ENCODE measurements at regions not wholly inside any gene's neighbourhood (a gene's known extent, or its start where the extent isn't known, plus 50 kb on each side); places are given as distances from the start of the nearest gene placed in this dataset.

- H3K27me3 ChIP-seq (ENCODE audit: low read depth, low read length), result no peaks in the 10 kb centered on the region
- no peaks in the 10 kb centered on the region for H3K4me1 ChIP-seq (ENCODE audit: control insufficient read depth in 1 of 2, insufficient read depth in 2 of 2, low read length in 2 of 2)
- H3K4me3 ChIP-seq (ENCODE audit: low read depth in 1 of 2, low read length in 2 of 2), result no peak overlapping the region
- no peak overlapping the region for H3K27ac ChIP-seq (ENCODE audit: low read length)
- H3K9me3 ChIP-seq (ENCODE audit: control insufficient read depth in 1 of 2, low read length in 2 of 2), result no peaks in the 10 kb centered on the region
- H3K36me3 ChIP-seq (ENCODE audit: control insufficient read depth in 1 of 2, insufficient read depth in 2 of 2, low read length in 2 of 2), result no peaks in the 10 kb centered on the region
These were observed 197.0 kb upstream of the ACVR2A start for GRCh38 chr2:147647816-147648215.

GRCh38 chr2:147646818-147647468 is 197.9 kb upstream of the ACVR2A start:
- no peaks in the 10 kb centered on the region for H3K36me3 ChIP-seq (ENCODE audit: control insufficient read depth in 1 of 2, insufficient read depth in 2 of 2, low read length in 2 of 2)
- no peak overlapping the region for H3K27ac ChIP-seq (ENCODE audit: low read length)
- H3K9me3 ChIP-seq (ENCODE audit: control insufficient read depth in 1 of 2, low read length in 2 of 2), result no peaks in the 10 kb centered on the region
- no peaks in the 10 kb centered on the region for H3K27me3 ChIP-seq (ENCODE audit: low read depth, low read length)
- no peak overlapping the region for H3K4me3 ChIP-seq (ENCODE audit: low read depth in 1 of 2, low read length in 2 of 2)
- no peaks in the 10 kb centered on the region for H3K4me1 ChIP-seq (ENCODE audit: control insufficient read depth in 1 of 2, insufficient read depth in 2 of 2, low read length in 2 of 2)

- no peak overlapping the region for H3K27ac ChIP-seq (ENCODE audit: low read length)
- H3K9me3 ChIP-seq (ENCODE audit: control insufficient read depth in 1 of 2, low read length in 2 of 2), result no peaks in the 10 kb centered on the region
- H3K4me3 ChIP-seq (ENCODE audit: low read depth in 1 of 2, low read length in 2 of 2), result no peak overlapping the region
- no peaks in the 10 kb centered on the region for H3K27me3 ChIP-seq (ENCODE audit: low read depth, low read length)
- no peaks in the 10 kb centered on the region for H3K36me3 ChIP-seq (ENCODE audit: control insufficient read depth in 1 of 2, insufficient read depth in 2 of 2, low read length in 2 of 2)
- no peaks in the 10 kb centered on the region for H3K4me1 ChIP-seq (ENCODE audit: control insufficient read depth in 1 of 2, insufficient read depth in 2 of 2, low read length in 2 of 2)
These were observed 200.3 kb upstream of the ACVR2A start for GRCh38 chr2:147644491-147644890.

- Histone ChIP-seq H3K9me3 (ENCODE audit: control insufficient read depth in 1 of 2, low read length in 2 of 2) (no peaks in the 10 kb centered on the region), H3K4me3 (ENCODE audit: low read depth in 1 of 2, low read length in 2 of 2) (no peak overlapping the region), H3K27me3 (ENCODE audit: low read depth, low read length) (no peaks in the 10 kb centered on the region), H3K27ac (ENCODE audit: low read length) (no peak overlapping the region), H3K4me1 (ENCODE audit: control insufficient read depth in 1 of 2, insufficient read depth in 2 of 2, low read length in 2 of 2) (peaks cover 0 to 2% of the 10 kb centered on the region in 2 donors), H3K36me3 (ENCODE audit: control insufficient read depth in 1 of 2, insufficient read depth in 2 of 2, low read length in 2 of 2) (no peaks in the 10 kb centered on the region)
These were observed 202.1 kb upstream of the ACVR2A start for GRCh38 chr2:147642765-147643164.

GRCh38 chr2:147641651-147642050 is 203.2 kb upstream of the ACVR2A start:
- H3K27ac ChIP-seq (ENCODE audit: low read length), result no peak overlapping the region
- H3K36me3 ChIP-seq (ENCODE audit: control insufficient read depth in 1 of 2, insufficient read depth in 2 of 2, low read length in 2 of 2), result no peaks in the 10 kb centered on the region
- H3K27me3 ChIP-seq (ENCODE audit: low read depth, low read length), result no peaks in the 10 kb centered on the region
- no peak overlapping the region for H3K4me3 ChIP-seq (ENCODE audit: low read depth in 1 of 2, low read length in 2 of 2)
- H3K9me3 ChIP-seq (ENCODE audit: control insufficient read depth in 1 of 2, low read length in 2 of 2), result no peaks in the 10 kb centered on the region
- H3K4me1 ChIP-seq (ENCODE audit: control insufficient read depth in 1 of 2, insufficient read depth in 2 of 2, low read length in 2 of 2), result peaks cover 0 to 10% of the 10 kb centered on the region in 2 donors

DNA sequence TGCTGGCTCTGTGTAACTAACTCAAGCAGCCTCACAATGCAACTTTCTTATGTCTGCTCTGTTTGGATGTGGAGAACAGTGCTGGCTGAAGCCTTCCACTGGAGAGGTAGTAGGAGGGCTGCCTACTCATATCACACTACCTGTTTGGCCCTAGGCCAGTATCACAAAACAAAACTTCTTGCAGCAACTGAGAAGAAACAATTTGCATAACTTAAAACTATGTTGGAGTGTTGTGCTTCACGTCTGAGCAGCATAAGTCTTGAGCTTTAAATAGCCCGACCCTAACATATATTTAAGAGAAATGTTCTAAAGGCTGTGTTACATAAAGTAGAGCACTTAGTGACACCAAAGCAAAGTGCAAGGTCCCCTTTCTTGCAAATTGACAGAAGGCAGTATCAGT is 204.9 kb upstream of the ACVR2A start:
- Histone ChIP-seq H3K4me1 (ENCODE audit: control insufficient read depth in 1 of 2, insufficient read depth in 2 of 2, low read length in 2 of 2) (peaks cover 0 to 10% of the 10 kb centered on the region in 2 donors), H3K27ac (ENCODE audit: low read length) (no peak overlapping the region), H3K9me3 (ENCODE audit: control insufficient read depth in 1 of 2, low read length in 2 of 2) (no peaks in the 10 kb centered on the region), H3K36me3 (ENCODE audit: control insufficient read depth in 1 of 2, insufficient read depth in 2 of 2, low read length in 2 of 2) (no peaks in the 10 kb centered on the region), H3K4me3 (ENCODE audit: low read depth in 1 of 2, low read length in 2 of 2) (no peak overlapping the region), H3K27me3 (ENCODE audit: low read depth, low read length) (no peaks in the 10 kb centered on the region)

- H3K4me3 ChIP-seq (ENCODE audit: low read depth in 1 of 2, low read length in 2 of 2), result no peak overlapping the region
- no peaks in the 10 kb centered on the region for H3K9me3 ChIP-seq (ENCODE audit: control insufficient read depth in 1 of 2, low read length in 2 of 2)
These were observed 205.4 kb upstream of the ACVR2A start for GRCh38 chr2:147639386-147639785.

DNA sequence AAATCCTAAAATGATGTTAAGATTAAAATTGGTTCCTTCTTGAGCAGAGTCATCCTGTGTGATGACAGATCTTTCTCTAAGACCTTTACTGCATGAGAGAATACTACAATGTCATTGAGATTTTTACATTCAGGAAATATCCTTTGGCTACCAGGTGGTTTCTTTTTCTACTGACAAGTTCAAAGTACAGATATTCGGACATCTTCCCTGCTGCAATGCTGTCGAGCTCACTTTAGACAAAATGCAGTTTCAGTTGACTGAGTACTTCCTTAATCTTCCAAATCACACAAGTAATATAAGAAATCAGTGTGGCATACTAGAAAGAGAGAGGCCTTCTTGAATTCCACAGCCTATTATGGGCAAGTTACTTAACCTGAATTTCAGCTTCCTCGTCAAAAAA is 207.9 kb upstream of the ACVR2A start:
- no peaks in the 10 kb centered on the region for H3K27me3 ChIP-seq (ENCODE audit: low read depth, low read length)
- H3K4me3 ChIP-seq (ENCODE audit: low read depth in 1 of 2, low read length in 2 of 2), result no peak overlapping the region
- H3K9me3 ChIP-seq (ENCODE audit: control insufficient read depth in 1 of 2, low read length in 2 of 2), result no peaks in the 10 kb centered on the region
- H3K27ac ChIP-seq (ENCODE audit: low read length), result no peak overlapping the region
- H3K36me3 ChIP-seq (ENCODE audit: control insufficient read depth in 1 of 2, insufficient read depth in 2 of 2, low read length in 2 of 2), result no peaks in the 10 kb centered on the region
- peaks cover 0 to 10% of the 10 kb centered on the region in 2 donors for H3K4me1 ChIP-seq (ENCODE audit: control insufficient read depth in 1 of 2, insufficient read depth in 2 of 2, low read length in 2 of 2)

More at GRCh38 chr2:147639386-147639785, 205.4 kb upstream of the ACVR2A start:
- no peaks in the 10 kb centered on the region for H3K36me3 ChIP-seq (ENCODE audit: control insufficient read depth in 1 of 2, insufficient read depth in 2 of 2, low read length in 2 of 2)
- no peaks in the 10 kb centered on the region for H3K27me3 ChIP-seq (ENCODE audit: low read depth, low read length)
- peaks cover 0 to 10% of the 10 kb centered on the region in 2 donors for H3K4me1 ChIP-seq (ENCODE audit: control insufficient read depth in 1 of 2, insufficient read depth in 2 of 2, low read length in 2 of 2)
- no peak overlapping the region for H3K27ac ChIP-seq (ENCODE audit: low read length)

DNA sequence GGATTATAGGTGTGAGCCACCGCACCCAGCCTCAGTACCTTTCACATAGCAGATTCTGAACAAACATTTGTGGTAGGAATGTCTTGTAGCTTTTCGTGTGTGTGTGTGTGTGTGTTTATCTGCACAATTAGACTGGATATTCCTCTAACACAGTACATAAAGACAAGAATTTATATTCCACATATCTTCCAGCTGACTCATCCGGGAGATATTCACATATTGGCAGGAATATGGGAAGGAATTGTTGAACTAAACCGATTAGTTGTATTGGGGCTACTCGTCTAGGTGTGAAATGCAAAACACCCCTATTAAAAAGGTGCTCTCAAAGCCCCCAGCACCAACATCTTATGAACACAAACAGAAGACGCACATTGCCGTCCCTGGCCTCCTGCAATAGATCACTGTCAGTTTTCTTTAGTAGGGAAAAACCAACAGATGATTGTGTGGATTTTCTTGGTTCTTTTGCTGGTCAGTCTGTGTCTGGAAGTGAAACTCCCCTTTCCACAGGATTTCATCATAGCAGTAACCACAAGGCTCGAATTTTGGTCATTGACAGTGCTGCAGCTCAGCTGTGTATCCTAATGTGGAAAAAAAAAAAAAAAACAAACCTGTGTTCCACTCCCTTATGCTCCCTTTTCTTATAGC is 208.5 kb upstream of the ACVR2A start:
- H3K4me3 ChIP-seq (ENCODE audit: low read depth in 1 of 2, low read length in 2 of 2), result no peak overlapping the region
- H3K4me1 ChIP-seq (ENCODE audit: control insufficient read depth in 1 of 2, insufficient read depth in 2 of 2, low read length in 2 of 2), result peaks cover 0 to 10% of the 10 kb centered on the region in 2 donors
- no peaks in the 10 kb centered on the region for H3K27me3 ChIP-seq (ENCODE audit: low read depth, low read length)
- no peaks in the 10 kb centered on the region for H3K9me3 ChIP-seq (ENCODE audit: control insufficient read depth in 1 of 2, low read length in 2 of 2)
- no peak overlapping the region for H3K27ac ChIP-seq (ENCODE audit: low read length)
- H3K36me3 ChIP-seq (ENCODE audit: control insufficient read depth in 1 of 2, insufficient read depth in 2 of 2, low read length in 2 of 2), result no peaks in the 10 kb centered on the region

DNA sequence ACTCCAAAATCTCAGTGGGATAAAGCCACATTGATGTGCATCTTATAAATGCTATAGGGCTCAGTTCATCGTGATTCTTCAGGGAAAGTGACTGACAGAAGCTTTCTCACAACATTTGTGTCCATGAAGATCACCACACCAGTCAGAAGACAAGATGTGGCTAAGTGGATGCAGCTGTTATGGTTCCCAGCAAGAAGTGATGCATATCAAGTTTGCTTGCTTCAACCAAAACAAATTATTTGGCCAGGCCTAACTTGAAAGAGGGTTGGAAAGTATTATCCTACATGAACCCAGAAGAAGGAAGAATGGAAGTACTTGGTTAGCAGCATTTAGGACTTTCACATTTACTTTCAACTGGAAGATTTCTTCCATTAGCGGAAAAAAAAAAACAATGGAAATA is 210.0 kb upstream of the ACVR2A start:
- Histone ChIP-seq H3K27ac (ENCODE audit: low read length) (no peak overlapping the region), H3K9me3 (ENCODE audit: control insufficient read depth in 1 of 2, low read length in 2 of 2) (no peaks in the 10 kb centered on the region), H3K36me3 (ENCODE audit: control insufficient read depth in 1 of 2, insufficient read depth in 2 of 2, low read length in 2 of 2) (no peaks in the 10 kb centered on the region)

DNA sequence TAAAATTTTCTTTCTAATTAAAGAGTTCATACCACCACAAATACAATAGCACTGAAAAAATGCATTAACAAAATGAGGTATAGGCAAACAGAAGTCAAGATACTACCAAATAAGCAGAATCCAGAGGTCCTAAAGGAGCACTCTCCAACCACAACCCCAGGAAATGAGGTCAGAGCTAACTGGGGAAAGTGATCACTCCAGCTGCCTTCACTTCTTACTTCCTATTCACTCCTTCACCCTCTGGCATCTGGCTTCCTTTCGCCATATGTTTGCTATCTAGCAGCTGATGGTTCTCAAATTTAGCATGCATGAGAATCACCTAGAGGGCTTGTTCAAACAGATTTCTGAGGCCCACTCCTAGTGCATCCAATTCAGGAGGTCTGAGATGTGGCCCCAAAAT is 212.6 kb upstream of the ACVR2A start:
- Histone ChIP-seq H3K4me1 (ENCODE audit: control insufficient read depth in 1 of 2, insufficient read depth in 2 of 2, low read length in 2 of 2) (peaks cover 0 to 5% of the 10 kb centered on the region in 2 donors), H3K36me3 (ENCODE audit: control insufficient read depth in 1 of 2, insufficient read depth in 2 of 2, low read length in 2 of 2) (no peaks in the 10 kb centered on the region), H3K27me3 (ENCODE audit: low read depth, low read length) (no peaks in the 10 kb centered on the region), H3K9me3 (ENCODE audit: control insufficient read depth in 1 of 2, low read length in 2 of 2) (no peaks in the 10 kb centered on the region), H3K4me3 (ENCODE audit: low read depth in 1 of 2, low read length in 2 of 2) (no peak overlapping the region), H3K27ac (ENCODE audit: low read length) (no peak overlapping the region)

More for the DNA sequence above, 210.0 kb upstream of the ACVR2A start:
- no peak overlapping the region for H3K4me3 ChIP-seq (ENCODE audit: low read depth in 1 of 2, low read length in 2 of 2)
- no peaks in the 10 kb centered on the region for H3K27me3 ChIP-seq (ENCODE audit: low read depth, low read length)
- peaks cover 0 to 10% of the 10 kb centered on the region in 2 donors for H3K4me1 ChIP-seq (ENCODE audit: control insufficient read depth in 1 of 2, insufficient read depth in 2 of 2, low read length in 2 of 2)

- H3K27me3 ChIP-seq (ENCODE audit: low read depth, low read length), result no peaks in the 10 kb centered on the region
- H3K27ac ChIP-seq (ENCODE audit: low read length), result no peak overlapping the region
- H3K9me3 ChIP-seq (ENCODE audit: control insufficient read depth in 1 of 2, low read length in 2 of 2), result no peaks in the 10 kb centered on the region
- H3K4me1 ChIP-seq (ENCODE audit: control insufficient read depth in 1 of 2, insufficient read depth in 2 of 2, low read length in 2 of 2), result no peaks in the 10 kb centered on the region
- H3K36me3 ChIP-seq (ENCODE audit: control insufficient read depth in 1 of 2, insufficient read depth in 2 of 2, low read length in 2 of 2), result no peaks in the 10 kb centered on the region
- H3K4me3 ChIP-seq (ENCODE audit: low read depth in 1 of 2, low read length in 2 of 2), result no peak overlapping the region
These were observed 213.5 kb upstream of the ACVR2A start for GRCh38 chr2:147631294-147631693.

All from muscle layer of duodenum (tissue), 2 donors.